Chondrocyte (in vitro differentiated cells): ENCODE measurements at regions not wholly inside any gene's neighbourhood (a gene's known extent, or its start where the extent isn't known, plus 50 kb on each side); places are given as distances from the start of the nearest gene placed in this dataset.
A peak's percentile ranks its signal among the peaks of the same experiment; 100 is the strongest.

ENCODE experiments used
- DNase-seq: peaks from one replicate; pipeline ENCODE4 v3.0.0; 2021; ENCODE audit warnings: mixed read lengths, low spot score
- H3K27ac Mint-ChIP-seq: one replicate; pipeline ENCODE4 v1.8.0; 2021; ENCODE audit warnings: mild to moderate bottlenecking, moderate library complexity, mixed read lengths; ENCODE audit not compliant: unreplicated experiment
- H3K27me3 Mint-ChIP-seq: 2 replicates; pipeline ENCODE4 v1.8.0; 2021; ENCODE audit warnings: low read depth, mixed read lengths
- H3K36me3 Mint-ChIP-seq: 2 replicates; pipeline ENCODE4 v1.8.0; 2021; ENCODE audit warnings: low read depth, mixed read lengths
- H3K4me1 Mint-ChIP-seq: 2 replicates; pipeline ENCODE4 v1.8.0; 2021; ENCODE audit warnings: low read depth, mild to moderate bottlenecking, mixed read lengths
- H3K4me3 Mint-ChIP-seq: one replicate; pipeline ENCODE4 v1.8.0; 2021; ENCODE audit warnings: mild to moderate bottlenecking, moderate library complexity, mixed read lengths; ENCODE audit not compliant: unreplicated experiment
- H3K9me3 Mint-ChIP-seq: 2 replicates; pipeline ENCODE4 v1.8.0; 2021; ENCODE audit warnings: low read depth, mixed read lengths
- CTCF ChIP-seq: fragments of 200-600 bp; sonication (generic); IDR thresholded peaks from 2 replicates; pipeline ENCODE4 v1.5.0; 2021; ENCODE audit warnings: antibody characterized with exemption, mild to moderate bottlenecking, moderate library complexity

- DNase-seq = no peak
- Mint-ChIP-seq H3K36me3 (peaks cover 4% of the 10 kb centered on the region), H3K4me3 (no peak overlapping the region), H3K27me3 (no peaks in the 10 kb centered on the region), H3K27ac (peak overlapping the region; percentile 93), H3K4me1 (peaks cover 60% of the 10 kb centered on the region), H3K9me3 (peaks cover 11% of the 10 kb centered on the region)
- no peak for TF ChIP-seq CTCF
Measured at GRCh38 chr17:14840616-14841231, 424.4 kb downstream of the PMP22 start.

GRCh38 chr17:14838567-14838966 lies 426.6 kb downstream of the PMP22 start:
- Mint-ChIP-seq H3K4me3 (no peak overlapping the region), H3K4me1 (peaks cover 47% of the 10 kb centered on the region), H3K27me3 (no peaks in the 10 kb centered on the region), H3K36me3 (peaks cover 2% of the 10 kb centered on the region), H3K9me3 (peaks cover 11% of the 10 kb centered on the region), H3K27ac (no peak overlapping the region)
- no peak for DNase-seq
- no peak for TF ChIP-seq CTCF

- H3K9me3 Mint-ChIP-seq = peaks cover 11% of the 10 kb centered on the region
- no peaks in the 10 kb centered on the region for H3K27me3 Mint-ChIP-seq
- H3K27ac Mint-ChIP-seq = no peak overlapping the region
- no peak for TF ChIP-seq CTCF
- H3K36me3 Mint-ChIP-seq = peaks cover 2% of the 10 kb centered on the region
- peaks cover 15% of the 10 kb centered on the region for H3K4me1 Mint-ChIP-seq
- DNase-seq = no peak
- no peak overlapping the region for H3K4me3 Mint-ChIP-seq
Measured at GRCh38 chr17:14833201-14833785, 431.8 kb downstream of the PMP22 start.

GRCh38 chr17:14831491-14831890 lies 433.6 kb downstream of the PMP22 start:
- Mint-ChIP-seq H3K27ac (no peak overlapping the region), H3K36me3 (peaks cover 2% of the 10 kb centered on the region), H3K4me3 (no peak overlapping the region), H3K9me3 (peaks cover 4% of the 10 kb centered on the region), H3K4me1 (peaks cover 15% of the 10 kb centered on the region), H3K27me3 (no peaks in the 10 kb centered on the region)
- TF ChIP-seq CTCF = no peak
- no peak for DNase-seq

- H3K27me3 Mint-ChIP-seq = no peaks in the 10 kb centered on the region
- no peak for TF ChIP-seq CTCF
- H3K4me3 Mint-ChIP-seq = no peak overlapping the region
- peaks cover 5% of the 10 kb centered on the region for H3K4me1 Mint-ChIP-seq
- H3K36me3 Mint-ChIP-seq = peaks cover 5% of the 10 kb centered on the region
- peaks cover 17% of the 10 kb centered on the region for H3K9me3 Mint-ChIP-seq
- no peak for DNase-seq
- H3K27ac Mint-ChIP-seq = no peak overlapping the region
Measured at GRCh38 chr17:14827396-14827919, 437.7 kb downstream of the PMP22 start.
